SK-N-SH treated with all-trans-retinoic acid at 6 μM for 48 hours (cell line): ENCODE measurements at regions not wholly inside any gene's neighbourhood (a gene's known extent, or its start where the extent isn't known, plus 50 kb on each side); places are given as distances from the start of the nearest gene placed in this dataset.

Experiments
- ATAC-seq: fragments of 200-7000 bp; cut with Tn5 transposase; 3 replicates; pipeline ENCODE4 v1.9.1; 2020; ENCODE audit warnings: mild to moderate bottlenecking, moderate library complexity
- ARNTL ChIP-seq: fragments of 450-650 bp; formaldehyde crosslinking; IDR thresholded peaks from 2 replicates; pipeline ENCODE4 v1.5.0; 2020; ENCODE audit warnings: low read depth, mild to moderate bottlenecking, moderate library complexity, borderline replicate concordance
- CSDC2 ChIP-seq: fragments of 250-450 bp; sonication (Bioruptor Pico); IDR thresholded peaks from 2 replicates; pipeline ENCODE4 v1.5.0; 2020; ENCODE audit warnings: mild to moderate bottlenecking, moderate library complexity
- CSRNP3 ChIP-seq: fragments of 250-450 bp; sonication (Bioruptor Pico); IDR thresholded peaks from 2 replicates; pipeline ENCODE4 v1.5.1; 2021; ENCODE audit warnings: mild to moderate bottlenecking, moderate library complexity
- ESRRG ChIP-seq: fragments of 250-450 bp; sonication (Bioruptor Pico); IDR thresholded peaks from 2 replicates; pipeline ENCODE4 v1.6.1; 2021; ENCODE audit warnings: mild to moderate bottlenecking
- ISL1 ChIP-seq: fragments of 250-450 bp; sonication (Bioruptor Pico); IDR thresholded peaks from 2 replicates; pipeline ENCODE4 v2.1.2; 2022; ENCODE audit warnings: mild to moderate bottlenecking, moderate library complexity
- PPARA ChIP-seq: fragments of 250-450 bp; sonication (Bioruptor Pico); IDR thresholded peaks from 2 replicates; pipeline ENCODE4 v1.5.0; 2020; ENCODE audit warnings: mild to moderate bottlenecking, borderline replicate concordance
- RARB ChIP-seq: fragments of 250-450 bp; sonication (Bioruptor Pico); IDR thresholded peaks from 2 replicates; pipeline ENCODE4 v1.8.0; 2021; ENCODE audit warnings: mild to moderate bottlenecking, moderate library complexity
- TCF4 ChIP-seq: fragments of 250-450 bp; sonication (Bioruptor Pico); IDR thresholded peaks from 2 replicates; pipeline ENCODE4 v1.8.0; 2021; ENCODE audit warnings: mild to moderate bottlenecking, moderate library complexity, borderline replicate concordance
- TOX ChIP-seq: fragments of 250-450 bp; sonication (Bioruptor Pico); IDR thresholded peaks from 2 replicates; pipeline ENCODE4 v1.8.0; 2021; ENCODE audit warnings: mild to moderate bottlenecking, moderate library complexity, borderline replicate concordance
- ZC3H10 ChIP-seq: fragments of 250-450 bp; sonication (Bioruptor Pico); IDR thresholded peaks from 2 replicates; pipeline ENCODE4 v1.5.1; 2021; ENCODE audit warnings: mild to moderate bottlenecking, moderate library complexity
- ZFP3 ChIP-seq: fragments of 250-450 bp; sonication (Bioruptor Pico); IDR thresholded peaks from 2 replicates; pipeline ENCODE4 v1.5.0; 2020; ENCODE audit warnings: mild to moderate bottlenecking, moderate library complexity
- ZFP30 ChIP-seq: fragments of 450-650 bp; formaldehyde crosslinking; IDR thresholded peaks from 2 replicates; pipeline ENCODE4 v1.5.0; 2022; ENCODE audit warnings: mild to moderate bottlenecking, moderate library complexity
- ZNF565 ChIP-seq: fragments of 450-650 bp; formaldehyde crosslinking; conservative IDR thresholded peaks from 2 replicates; pipeline ENCODE4 v1.5.0; 2020; ENCODE audit warnings: low read depth, mild to moderate bottlenecking, moderate library complexity
- ZNF70 ChIP-seq: fragments of 450-650 bp; formaldehyde crosslinking; IDR thresholded peaks from 2 replicates; pipeline ENCODE4 v1.5.0; 2020; ENCODE audit warnings: mild to moderate bottlenecking, moderate library complexity
- ZNF8 ChIP-seq: fragments of 450-650 bp; formaldehyde crosslinking; IDR thresholded peaks from 2 replicates; pipeline ENCODE4 v1.5.0; 2020; ENCODE audit warnings: mild to moderate bottlenecking, moderate library complexity
- TF ChIP-seq, protein P1 (sequence below): fragments of 250-450 bp; sonication (Bioruptor Pico); IDR thresholded peaks from 2 replicates; pipeline ENCODE4 v1.5.0; 2020; ENCODE audit warnings: mild to moderate bottlenecking, moderate library complexity
- TF ChIP-seq, protein P2 (sequence below): fragments of 250-450 bp; sonication (Bioruptor Pico); IDR thresholded peaks from 2 replicates; pipeline ENCODE4 v1.5.1; 2020; ENCODE audit warnings: low read depth, mild to moderate bottlenecking, moderate library complexity
- TF ChIP-seq, protein P3 (sequence below): fragments of 250-450 bp; sonication (Bioruptor Pico); IDR thresholded peaks from 2 replicates; pipeline ENCODE4 v1.8.0; 2020; ENCODE audit warnings: mild to moderate bottlenecking, moderate library complexity, borderline replicate concordance

DNA sequence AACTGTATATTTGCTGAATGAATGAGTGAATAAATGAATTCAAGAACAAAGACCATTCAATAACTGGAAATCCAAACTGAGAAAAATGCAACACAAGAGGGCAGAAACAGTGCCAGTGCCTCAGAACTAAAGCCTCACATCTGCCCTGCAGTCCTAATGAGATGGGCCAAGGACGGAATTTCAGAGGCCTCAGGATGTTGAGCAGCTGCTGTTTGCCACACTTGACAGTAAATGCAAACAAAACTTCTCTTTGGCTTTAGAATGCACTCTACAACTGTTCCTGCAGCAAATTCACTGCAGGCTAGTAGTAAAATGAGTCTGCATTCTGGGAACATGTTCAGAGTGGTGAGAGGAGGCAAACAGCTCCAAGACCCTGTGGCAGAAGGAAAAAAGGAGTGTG, 177.6 kb upstream of the LRFN2 start:
- no peak for ATAC-seq

GRCh38 chr6:40762981-40763380, 175.8 kb upstream of the LRFN2 start:
- ATAC-seq = no peak
- no peak for TF ChIP-seq ZNF70 (CRISPR knock-in tag)

More for the DNA sequence above, 177.6 kb upstream of the LRFN2 start:
- TF ChIP-seq, protein P1, sequence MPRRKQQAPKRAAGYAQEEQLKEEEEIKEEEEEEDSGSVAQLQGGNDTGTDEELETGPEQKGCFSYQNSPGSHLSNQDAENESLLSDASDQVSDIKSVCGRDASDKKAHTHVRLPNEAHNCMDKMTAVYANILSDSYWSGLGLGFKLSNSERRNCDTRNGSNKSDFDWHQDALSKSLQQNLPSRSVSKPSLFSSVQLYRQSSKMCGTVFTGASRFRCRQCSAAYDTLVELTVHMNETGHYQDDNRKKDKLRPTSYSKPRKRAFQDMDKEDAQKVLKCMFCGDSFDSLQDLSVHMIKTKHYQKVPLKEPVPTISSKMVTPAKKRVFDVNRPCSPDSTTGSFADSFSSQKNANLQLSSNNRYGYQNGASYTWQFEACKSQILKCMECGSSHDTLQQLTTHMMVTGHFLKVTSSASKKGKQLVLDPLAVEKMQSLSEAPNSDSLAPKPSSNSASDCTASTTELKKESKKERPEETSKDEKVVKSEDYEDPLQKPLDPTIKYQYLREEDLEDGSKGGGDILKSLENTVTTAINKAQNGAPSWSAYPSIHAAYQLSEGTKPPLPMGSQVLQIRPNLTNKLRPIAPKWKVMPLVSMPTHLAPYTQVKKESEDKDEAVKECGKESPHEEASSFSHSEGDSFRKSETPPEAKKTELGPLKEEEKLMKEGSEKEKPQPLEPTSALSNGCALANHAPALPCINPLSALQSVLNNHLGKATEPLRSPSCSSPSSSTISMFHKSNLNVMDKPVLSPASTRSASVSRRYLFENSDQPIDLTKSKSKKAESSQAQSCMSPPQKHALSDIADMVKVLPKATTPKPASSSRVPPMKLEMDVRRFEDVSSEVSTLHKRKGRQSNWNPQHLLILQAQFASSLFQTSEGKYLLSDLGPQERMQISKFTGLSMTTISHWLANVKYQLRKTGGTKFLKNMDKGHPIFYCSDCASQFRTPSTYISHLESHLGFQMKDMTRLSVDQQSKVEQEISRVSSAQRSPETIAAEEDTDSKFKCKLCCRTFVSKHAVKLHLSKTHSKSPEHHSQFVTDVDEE (CRISPR knock-in tag) = no peak
- TF ChIP-seq ZFP3 (no peak), PPARA (no peak), RARB (no peak), ARNTL (CRISPR knock-in tag) (no peak), ZFP30 (no peak), ZC3H10 (no peak), TCF4 (CRISPR knock-in tag) (no peak), TOX (no peak), ZNF565 (CRISPR knock-in tag) (no peak), ZNF70 (CRISPR knock-in tag) (no peak), ZNF8 (CRISPR knock-in tag) (no peak), ESRRG (CRISPR knock-in tag) (no peak), CSDC2 (CRISPR knock-in tag) (no peak)
- TF ChIP-seq, protein P2, sequence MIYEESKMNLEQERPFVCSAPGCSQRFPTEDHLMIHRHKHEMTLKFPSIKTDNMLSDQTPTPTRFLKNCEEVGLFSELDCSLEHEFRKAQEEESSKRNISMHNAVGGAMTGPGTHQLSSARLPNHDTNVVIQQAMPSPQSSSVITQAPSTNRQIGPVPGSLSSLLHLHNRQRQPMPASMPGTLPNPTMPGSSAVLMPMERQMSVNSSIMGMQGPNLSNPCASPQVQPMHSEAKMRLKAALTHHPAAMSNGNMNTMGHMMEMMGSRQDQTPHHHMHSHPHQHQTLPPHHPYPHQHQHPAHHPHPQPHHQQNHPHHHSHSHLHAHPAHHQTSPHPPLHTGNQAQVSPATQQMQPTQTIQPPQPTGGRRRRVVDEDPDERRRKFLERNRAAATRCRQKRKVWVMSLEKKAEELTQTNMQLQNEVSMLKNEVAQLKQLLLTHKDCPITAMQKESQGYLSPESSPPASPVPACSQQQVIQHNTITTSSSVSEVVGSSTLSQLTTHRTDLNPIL (CRISPR knock-in tag) = no peak
- TF ChIP-seq, protein P3, sequence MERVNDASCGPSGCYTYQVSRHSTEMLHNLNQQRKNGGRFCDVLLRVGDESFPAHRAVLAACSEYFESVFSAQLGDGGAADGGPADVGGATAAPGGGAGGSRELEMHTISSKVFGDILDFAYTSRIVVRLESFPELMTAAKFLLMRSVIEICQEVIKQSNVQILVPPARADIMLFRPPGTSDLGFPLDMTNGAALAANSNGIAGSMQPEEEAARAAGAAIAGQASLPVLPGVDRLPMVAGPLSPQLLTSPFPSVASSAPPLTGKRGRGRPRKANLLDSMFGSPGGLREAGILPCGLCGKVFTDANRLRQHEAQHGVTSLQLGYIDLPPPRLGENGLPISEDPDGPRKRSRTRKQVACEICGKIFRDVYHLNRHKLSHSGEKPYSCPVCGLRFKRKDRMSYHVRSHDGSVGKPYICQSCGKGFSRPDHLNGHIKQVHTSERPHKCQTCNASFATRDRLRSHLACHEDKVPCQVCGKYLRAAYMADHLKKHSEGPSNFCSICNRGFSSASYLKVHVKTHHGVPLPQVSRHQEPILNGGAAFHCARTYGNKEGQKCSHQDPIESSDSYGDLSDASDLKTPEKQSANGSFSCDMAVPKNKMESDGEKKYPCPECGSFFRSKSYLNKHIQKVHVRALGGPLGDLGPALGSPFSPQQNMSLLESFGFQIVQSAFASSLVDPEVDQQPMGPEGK = no peak

DNA sequence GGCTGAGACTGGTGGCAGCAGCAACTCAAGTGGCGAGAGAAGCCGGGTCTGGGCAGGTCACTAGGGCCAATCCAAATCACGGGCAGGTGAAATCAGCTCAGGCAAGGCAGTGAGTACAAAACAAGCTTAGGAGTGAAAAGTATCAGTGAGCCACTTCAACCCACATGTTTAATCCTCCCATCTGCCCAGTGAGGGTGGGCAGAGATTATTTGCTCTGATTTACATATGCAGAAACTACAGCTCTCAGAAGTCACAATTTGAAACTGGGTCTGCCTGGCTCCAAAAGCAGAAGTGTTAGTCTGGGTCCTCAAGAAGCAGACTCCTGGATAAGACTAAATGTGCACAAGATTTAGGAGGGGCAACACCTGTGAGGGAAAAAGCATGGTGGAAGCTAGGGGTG, 173.7 kb upstream of the LRFN2 start:
- no peak for TF ChIP-seq CSRNP3 (CRISPR knock-in tag)
- no peak for TF ChIP-seq ISL1 (CRISPR knock-in tag)
- TF ChIP-seq, protein P2 (CRISPR knock-in tag) = no peak
- TF ChIP-seq RARB = no peak
- TF ChIP-seq ESRRG (CRISPR knock-in tag) = no peak
- TF ChIP-seq, protein P1 (CRISPR knock-in tag) = no peak
- TF ChIP-seq CSDC2 (CRISPR knock-in tag) = no peak
- no peak for TF ChIP-seq TOX
- no peak for TF ChIP-seq ARNTL (CRISPR knock-in tag)
- no peak for ATAC-seq
